Uterus (tissue), 3 donors: ENCODE measurements at regions not wholly inside any gene's neighbourhood (a gene's known extent, or its start where the extent isn't known, plus 50 kb on each side); places are given as distances from the start of the nearest gene placed in this dataset.

Experiments used
- DNase-seq, 2 donors: peaks; one replicate each; pipeline ENCODE4 v3.0.0-alpha.2; 2019 to 2020
- H3K27ac ChIP-seq, 2 donors: fragments of 200-600 bp; sonication (generic); 1 replicate in 1 of 2; 2 replicates in 1 of 2; pipeline ENCODE4 v1.5.1; 2016 to 2018
- H3K27me3 ChIP-seq, 2 donors: fragments of 200-600 bp; sonication (generic); one replicate each; pipeline ENCODE4 v1.5.1; 2018 to 2019; ENCODE audit warnings: control low read depth in 1 of 2
- H3K36me3 ChIP-seq, 2 donors: fragments of 200-600 bp; sonication (generic); one replicate each; pipeline ENCODE4 v1.5.1; 2019; ENCODE audit warnings: control low read depth in 1 of 2
- H3K4me1 ChIP-seq, 2 donors: fragments of 200-600 bp; sonication (generic); one replicate each; pipeline ENCODE4 v1.5.1; 2018 to 2019; ENCODE audit warnings: control low read depth in 1 of 2
- H3K4me3 ChIP-seq, 2 donors: fragments of 200-600 bp; sonication (generic); 1 replicate in 1 of 2; 2 replicates in 1 of 2; pipeline ENCODE4 v1.5.1; 2018 to 2019; ENCODE audit warnings: mild to moderate bottlenecking in 1 of 2
- H3K9me3 ChIP-seq, 2 donors: fragments of 200-600 bp; sonication (generic); one replicate each; pipeline ENCODE4 v1.5.1; 2019; ENCODE audit warnings: control low read depth in 1 of 2
- POLR2A ChIP-seq, 2 donors: fragments of 450-650 bp; IDR thresholded peaks; one replicate each; pipeline ENCODE4 v1.6.1; 2016; ENCODE audit warnings: antibody characterized with exemption in 2 of 2, mild to moderate bottlenecking in 1 of 2, moderate library complexity in 1 of 2
- intact Hi-C: fragments of 100-400 bp; cut with DNase I; formaldehyde crosslinking; loops from one replicate; pipeline ENCODE4 v1.15.1; 2023; ENCODE audit warnings: low total_unique reads
- TF ChIP-seq, protein P1 (sequence below), 4 experiments: fragments of 200-600 bp in 2 of 4; fragments of 450-650 bp in 2 of 4; sonication (generic) in 2 of 4; IDR thresholded peaks; one replicate each; pipeline ENCODE4 v1.5.1; 2016 to 2019; ENCODE audit warnings: antibody characterized with exemption in 4 of 4, mild to moderate bottlenecking in 2 of 4, moderate library complexity in 1 of 4
- donor health status: DM: yes; HTN: yes; CAD: no.

DNA sequence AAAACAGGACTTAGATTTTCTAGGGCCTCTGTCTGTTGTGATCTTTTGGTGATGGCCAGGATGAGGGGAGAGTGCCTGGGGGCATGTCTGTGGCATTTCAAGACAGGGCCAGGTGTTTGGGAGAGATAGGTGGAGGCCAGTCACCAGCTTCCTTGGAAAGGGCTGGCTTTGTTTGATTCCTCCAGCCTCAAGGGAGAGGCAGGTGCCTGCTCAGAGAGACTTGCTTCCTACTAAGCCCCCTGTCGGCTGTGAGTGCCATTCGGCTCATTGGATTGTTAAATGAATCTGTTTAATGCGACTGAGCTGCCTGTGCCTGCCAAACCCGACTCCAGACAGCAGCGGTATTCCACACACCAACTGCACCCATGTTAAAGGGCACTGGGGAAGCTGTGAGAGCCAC lies 304.1 kb upstream of the COBL start:
- no peak for TF ChIP-seq POLR2A (IDR thresholded peaks at IDR 0.05)
- TF ChIP-seq, protein P1, sequence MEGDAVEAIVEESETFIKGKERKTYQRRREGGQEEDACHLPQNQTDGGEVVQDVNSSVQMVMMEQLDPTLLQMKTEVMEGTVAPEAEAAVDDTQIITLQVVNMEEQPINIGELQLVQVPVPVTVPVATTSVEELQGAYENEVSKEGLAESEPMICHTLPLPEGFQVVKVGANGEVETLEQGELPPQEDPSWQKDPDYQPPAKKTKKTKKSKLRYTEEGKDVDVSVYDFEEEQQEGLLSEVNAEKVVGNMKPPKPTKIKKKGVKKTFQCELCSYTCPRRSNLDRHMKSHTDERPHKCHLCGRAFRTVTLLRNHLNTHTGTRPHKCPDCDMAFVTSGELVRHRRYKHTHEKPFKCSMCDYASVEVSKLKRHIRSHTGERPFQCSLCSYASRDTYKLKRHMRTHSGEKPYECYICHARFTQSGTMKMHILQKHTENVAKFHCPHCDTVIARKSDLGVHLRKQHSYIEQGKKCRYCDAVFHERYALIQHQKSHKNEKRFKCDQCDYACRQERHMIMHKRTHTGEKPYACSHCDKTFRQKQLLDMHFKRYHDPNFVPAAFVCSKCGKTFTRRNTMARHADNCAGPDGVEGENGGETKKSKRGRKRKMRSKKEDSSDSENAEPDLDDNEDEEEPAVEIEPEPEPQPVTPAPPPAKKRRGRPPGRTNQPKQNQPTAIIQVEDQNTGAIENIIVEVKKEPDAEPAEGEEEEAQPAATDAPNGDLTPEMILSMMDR (IDR thresholded peaks at IDR 0.05) = no peak
- H3K9me3 ChIP-seq = no peaks in the 10 kb centered on the region
- intact Hi-C loops = no loop called here
- no peaks in the 10 kb centered on the region for H3K4me1 ChIP-seq
- no peaks in the 10 kb centered on the region for H3K27me3 ChIP-seq
- no peaks in the 10 kb centered on the region for H3K36me3 ChIP-seq
- no peak overlapping the region for H3K27ac ChIP-seq
- DNase-seq = no peak
- no peak overlapping the region for H3K4me3 ChIP-seq

DNA sequence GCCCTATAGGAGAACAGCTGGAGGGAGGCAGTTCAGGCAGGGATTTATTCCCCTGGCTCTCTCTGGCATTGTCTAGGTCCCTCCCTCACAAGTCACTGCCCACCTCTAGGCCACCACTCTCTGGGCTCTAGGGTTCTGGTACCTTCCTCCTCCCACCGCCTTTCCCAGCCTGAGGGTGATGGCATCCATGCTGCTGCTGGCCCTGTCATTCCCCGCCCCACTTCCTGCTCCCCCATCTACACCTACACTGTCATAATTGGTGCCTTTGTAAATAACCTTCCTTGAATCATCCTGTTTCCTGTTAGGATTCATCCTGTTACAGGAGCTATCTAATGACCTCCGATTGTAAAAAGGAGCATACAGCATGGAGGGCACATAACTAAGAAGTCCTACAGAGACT lies 303.3 kb upstream of the COBL start:
- Histone ChIP-seq H3K9me3 (no peaks in the 10 kb centered on the region), H3K4me3 (no peak overlapping the region), H3K36me3 (no peaks in the 10 kb centered on the region), H3K27me3 (no peaks in the 10 kb centered on the region), H3K4me1 (no peaks in the 10 kb centered on the region), H3K27ac (no peak overlapping the region)
- no peak for DNase-seq
- intact Hi-C loops = no loop called here
- TF ChIP-seq, protein P1 (IDR thresholded peaks at IDR 0.05) = no peak
- TF ChIP-seq POLR2A (IDR thresholded peaks at IDR 0.05) = no peak

DNA sequence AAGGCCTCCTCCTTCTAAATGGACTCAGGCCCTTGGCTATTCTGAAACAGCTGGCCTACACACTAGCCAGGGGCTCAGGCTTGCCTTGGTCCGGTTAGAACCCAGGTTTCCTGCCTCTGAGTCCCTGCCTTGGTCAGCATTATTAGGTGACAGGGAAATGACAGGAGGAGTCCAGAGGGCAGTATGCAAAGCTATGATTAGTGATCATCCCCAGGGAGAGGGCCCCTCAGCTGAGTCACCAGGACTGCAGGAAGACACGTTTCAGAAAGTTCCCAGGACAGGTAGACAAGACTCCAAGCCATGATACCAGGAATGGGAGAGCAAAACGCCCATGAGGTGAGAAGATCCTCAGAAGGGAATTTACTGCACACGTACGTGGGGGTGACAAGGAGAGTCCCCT lies 301.1 kb upstream of the COBL start:
- intact Hi-C loops = no loop called here
- no peak for DNase-seq
- no peak overlapping the region for H3K27ac ChIP-seq
- no peaks in the 10 kb centered on the region for H3K27me3 ChIP-seq
- H3K4me1 ChIP-seq = no peaks in the 10 kb centered on the region
- no peaks in the 10 kb centered on the region for H3K36me3 ChIP-seq
- H3K9me3 ChIP-seq = no peaks in the 10 kb centered on the region
- no peak for TF ChIP-seq POLR2A (IDR thresholded peaks at IDR 0.05)
- TF ChIP-seq, protein P1 (IDR thresholded peaks at IDR 0.05) = no peak
- H3K4me3 ChIP-seq = no peak overlapping the region

DNA sequence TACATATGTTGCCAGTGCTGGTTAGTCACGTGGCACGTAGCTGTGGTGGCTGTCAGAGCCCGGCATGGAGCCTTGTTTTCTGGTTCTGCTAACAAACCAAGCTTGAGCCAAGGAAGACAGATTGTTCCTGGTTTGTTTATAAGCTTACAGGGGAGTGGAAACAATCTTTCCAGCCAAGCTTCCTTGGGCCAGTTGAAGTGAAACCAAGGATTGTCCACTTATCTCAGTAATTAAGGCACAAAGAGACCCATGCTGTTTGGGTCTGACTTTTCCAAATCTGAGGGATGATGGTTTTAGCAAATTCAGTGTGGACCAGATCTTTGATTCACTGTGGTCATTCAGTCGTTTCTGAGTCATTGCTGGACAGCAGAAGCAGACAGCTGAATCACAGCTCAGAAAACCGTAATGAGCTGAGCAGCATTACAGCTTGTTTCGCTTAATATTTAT lies 297.3 kb upstream of the COBL start:
- TF ChIP-seq POLR2A (IDR thresholded peaks at IDR 0.05) = no peak
- TF ChIP-seq, protein P1 (IDR thresholded peaks at IDR 0.05) = no peak
- intact Hi-C loops = no loop called here
- no peak for DNase-seq
- no peaks in the 10 kb centered on the region for H3K27me3 ChIP-seq
- H3K9me3 ChIP-seq = no peaks in the 10 kb centered on the region
- H3K36me3 ChIP-seq = no peaks in the 10 kb centered on the region
- no peak overlapping the region for H3K27ac ChIP-seq
- no peaks in the 10 kb centered on the region for H3K4me1 ChIP-seq
- no peak overlapping the region for H3K4me3 ChIP-seq

DNA sequence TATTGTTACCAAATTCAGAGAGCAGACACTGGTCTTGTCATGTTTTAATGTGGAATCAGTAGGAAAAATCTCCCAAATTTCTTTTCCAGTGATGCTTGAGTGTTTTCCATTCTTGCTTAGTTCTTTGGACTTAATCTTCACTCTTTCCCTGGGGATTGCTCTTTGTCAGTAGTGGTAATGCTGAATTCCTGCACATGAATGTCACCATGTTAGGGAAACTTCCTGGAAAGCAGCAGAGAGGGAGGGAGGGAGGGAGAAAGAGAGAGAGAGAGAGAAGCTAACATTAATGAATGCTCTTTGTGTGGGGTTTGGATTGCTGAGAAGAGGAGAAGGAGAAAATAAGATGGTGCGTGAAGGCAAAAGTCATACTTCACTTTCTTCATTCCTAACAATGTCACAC lies 295.3 kb upstream of the COBL start:
- H3K4me1 ChIP-seq = no peaks in the 10 kb centered on the region
- intact Hi-C loops = no loop called here
- no peaks in the 10 kb centered on the region for H3K9me3 ChIP-seq
- no peak overlapping the region for H3K4me3 ChIP-seq
- TF ChIP-seq POLR2A (IDR thresholded peaks at IDR 0.05) = no peak
- TF ChIP-seq, protein P1 (IDR thresholded peaks at IDR 0.05) = no peak
- H3K36me3 ChIP-seq = no peaks in the 10 kb centered on the region
- no peak for DNase-seq
- H3K27me3 ChIP-seq = no peaks in the 10 kb centered on the region
- no peak overlapping the region for H3K27ac ChIP-seq
